Calu3 (cell line): ENCODE measurements at regions not wholly inside any gene's neighbourhood (a gene's known extent, or its start where the extent isn't known, plus 50 kb on each side); places are given as distances from the start of the nearest gene placed in this dataset.

ENCODE experiments used
- BruUV-seq: library from RNA; stranded (reverse); fragments of 400-500 nt; replicated peaks from 2 replicates; lab custom pipeline; 2021; lab: Mats Ljungman, UMichigan
- CTCF ChIA-PET: fragments of 300-600 bp; sonication (Branson Sonifier 250); formaldehyde crosslinking; loops from one replicate; lab custom pipeline; 2022; ENCODE audit warnings: antibody characterized with exemption; lab: Charles Lee
- DNase-seq: peaks from one replicate; pipeline ENCODE4 v3.0.0; 2022
- H3K27ac Mint-ChIP-seq: one replicate; pipeline ENCODE4 v1.8.0; 2022; ENCODE audit warnings: mixed read lengths; ENCODE audit not compliant: unreplicated experiment
- H3K27me3 Mint-ChIP-seq: one replicate; pipeline ENCODE4 v1.8.0; 2022; ENCODE audit warnings: mixed read lengths; ENCODE audit not compliant: unreplicated experiment
- H3K36me3 Mint-ChIP-seq: one replicate; pipeline ENCODE4 v1.8.0; 2022; ENCODE audit warnings: mild to moderate bottlenecking, moderate library complexity, mixed read lengths; ENCODE audit not compliant: insufficient read depth, unreplicated experiment
- H3K4me1 Mint-ChIP-seq: one replicate; pipeline ENCODE4 v1.8.0; 2022; ENCODE audit warnings: mild to moderate bottlenecking, low read depth, mixed read lengths; ENCODE audit not compliant: unreplicated experiment
- H3K4me3 Mint-ChIP-seq: one replicate; pipeline ENCODE4 v1.8.0; 2022; ENCODE audit warnings: mild to moderate bottlenecking, low read depth, moderate library complexity, mixed read lengths; ENCODE audit not compliant: unreplicated experiment
- H3K9me3 Mint-ChIP-seq: one replicate; pipeline ENCODE4 v1.8.0; 2022; ENCODE audit warnings: low read depth, mixed read lengths; ENCODE audit not compliant: unreplicated experiment
- intact Hi-C: fragments of 100-400 bp; cut with micrococcal nuclease; formaldehyde crosslinking; loops from one replicate; pipeline ENCODE4 v1.10.0; 2022; ENCODE audit not compliant: unreplicated experiment
- TF ChIP-seq, protein P1 (sequence below): fragments of 200-600 bp; IDR thresholded peaks from one replicate; pipeline ENCODE4 v1.8.0; 2022; ENCODE audit warnings: antibody characterized with exemption; ENCODE audit not compliant: unreplicated experiment

DNA sequence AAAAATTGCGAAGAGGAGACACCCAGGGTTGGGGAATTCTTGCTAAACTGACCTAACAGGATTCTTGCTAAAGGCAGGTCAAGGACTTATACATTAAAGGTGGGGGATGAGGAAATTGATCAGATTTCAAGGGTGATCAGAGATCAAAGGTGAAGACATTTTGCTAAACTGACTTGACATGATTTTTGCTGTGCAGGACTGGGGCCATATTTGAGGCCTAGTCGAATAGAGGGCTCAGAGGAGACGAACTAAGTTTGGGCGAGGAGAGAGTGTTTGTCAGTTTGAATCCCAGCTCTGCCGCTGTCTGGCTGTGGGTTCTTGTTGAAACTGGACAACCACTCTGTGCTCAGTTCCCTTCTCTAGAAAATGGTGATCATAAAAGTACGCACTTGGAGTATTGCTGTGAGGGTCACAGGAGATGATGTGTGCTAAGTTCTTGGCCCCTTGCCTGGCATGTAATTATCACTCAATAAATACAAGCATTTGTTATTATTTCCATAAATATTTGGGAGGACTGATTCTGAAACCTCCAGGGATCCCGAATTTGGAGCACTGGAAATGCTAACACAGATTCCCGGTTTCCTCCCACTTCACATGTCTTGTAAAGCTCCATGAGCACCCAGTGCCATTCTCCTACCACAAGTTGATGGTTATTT lies 364.8 kb upstream of the PROK2 start:
- H3K36me3 Mint-ChIP-seq: peaks cover 5% of the 10 kb centered on the region
- intact Hi-C loops: no loop called here
- BruUV-seq: no TSS peak
- TF ChIP-seq, protein P1, sequence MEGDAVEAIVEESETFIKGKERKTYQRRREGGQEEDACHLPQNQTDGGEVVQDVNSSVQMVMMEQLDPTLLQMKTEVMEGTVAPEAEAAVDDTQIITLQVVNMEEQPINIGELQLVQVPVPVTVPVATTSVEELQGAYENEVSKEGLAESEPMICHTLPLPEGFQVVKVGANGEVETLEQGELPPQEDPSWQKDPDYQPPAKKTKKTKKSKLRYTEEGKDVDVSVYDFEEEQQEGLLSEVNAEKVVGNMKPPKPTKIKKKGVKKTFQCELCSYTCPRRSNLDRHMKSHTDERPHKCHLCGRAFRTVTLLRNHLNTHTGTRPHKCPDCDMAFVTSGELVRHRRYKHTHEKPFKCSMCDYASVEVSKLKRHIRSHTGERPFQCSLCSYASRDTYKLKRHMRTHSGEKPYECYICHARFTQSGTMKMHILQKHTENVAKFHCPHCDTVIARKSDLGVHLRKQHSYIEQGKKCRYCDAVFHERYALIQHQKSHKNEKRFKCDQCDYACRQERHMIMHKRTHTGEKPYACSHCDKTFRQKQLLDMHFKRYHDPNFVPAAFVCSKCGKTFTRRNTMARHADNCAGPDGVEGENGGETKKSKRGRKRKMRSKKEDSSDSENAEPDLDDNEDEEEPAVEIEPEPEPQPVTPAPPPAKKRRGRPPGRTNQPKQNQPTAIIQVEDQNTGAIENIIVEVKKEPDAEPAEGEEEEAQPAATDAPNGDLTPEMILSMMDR: no peak
- no peaks in the 10 kb centered on the region for H3K9me3 Mint-ChIP-seq
- CTCF ChIA-PET: interaction anchor here (1.5 kb wide), 1 partner anchor 11 kb away, joined by 3 read pairs; no protein-coding TSS in a partner anchor
- H3K4me1 Mint-ChIP-seq: peaks cover 8% of the 10 kb centered on the region
- H3K27me3 Mint-ChIP-seq: no peaks in the 10 kb centered on the region
- no peak overlapping the region for H3K27ac Mint-ChIP-seq
- no peak overlapping the region for H3K4me3 Mint-ChIP-seq
- DNase-seq: no peak

DNA sequence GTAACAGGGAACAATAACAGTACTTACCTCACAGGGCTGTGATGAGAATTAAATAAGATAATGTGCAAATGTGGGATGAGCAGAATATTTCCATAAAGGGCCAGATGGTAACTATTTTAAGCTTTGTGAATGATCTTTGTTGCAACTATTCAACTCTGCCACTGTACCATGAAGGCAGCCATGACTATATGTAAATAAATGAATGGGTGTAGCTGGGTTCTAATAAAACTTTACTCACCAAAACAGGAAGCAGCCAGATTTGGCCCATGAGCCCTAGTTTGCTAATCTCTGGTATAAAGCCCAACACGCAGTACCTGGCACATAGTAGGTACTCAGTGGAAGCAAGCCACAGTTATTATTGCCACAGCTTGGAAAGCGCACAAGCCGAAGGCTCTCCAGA lies 362.7 kb upstream of the PROK2 start:
- peaks cover 7% of the 10 kb centered on the region for H3K27me3 Mint-ChIP-seq
- DNase-seq: no peak
- BruUV-seq: no TSS peak
- intact Hi-C loops: no loop called here
- no peaks in the 10 kb centered on the region for H3K9me3 Mint-ChIP-seq
- peaks cover 5% of the 10 kb centered on the region for H3K36me3 Mint-ChIP-seq
- peaks cover 2% of the 10 kb centered on the region for H3K4me1 Mint-ChIP-seq
- TF ChIP-seq, protein P1: no peak
- no peak overlapping the region for H3K4me3 Mint-ChIP-seq
- CTCF ChIA-PET: interaction anchor here (0.6 kb wide), 1 partner anchor 38 kb away, joined by 3 read pairs; no protein-coding TSS in a partner anchor
- no peak overlapping the region for H3K27ac Mint-ChIP-seq

DNA sequence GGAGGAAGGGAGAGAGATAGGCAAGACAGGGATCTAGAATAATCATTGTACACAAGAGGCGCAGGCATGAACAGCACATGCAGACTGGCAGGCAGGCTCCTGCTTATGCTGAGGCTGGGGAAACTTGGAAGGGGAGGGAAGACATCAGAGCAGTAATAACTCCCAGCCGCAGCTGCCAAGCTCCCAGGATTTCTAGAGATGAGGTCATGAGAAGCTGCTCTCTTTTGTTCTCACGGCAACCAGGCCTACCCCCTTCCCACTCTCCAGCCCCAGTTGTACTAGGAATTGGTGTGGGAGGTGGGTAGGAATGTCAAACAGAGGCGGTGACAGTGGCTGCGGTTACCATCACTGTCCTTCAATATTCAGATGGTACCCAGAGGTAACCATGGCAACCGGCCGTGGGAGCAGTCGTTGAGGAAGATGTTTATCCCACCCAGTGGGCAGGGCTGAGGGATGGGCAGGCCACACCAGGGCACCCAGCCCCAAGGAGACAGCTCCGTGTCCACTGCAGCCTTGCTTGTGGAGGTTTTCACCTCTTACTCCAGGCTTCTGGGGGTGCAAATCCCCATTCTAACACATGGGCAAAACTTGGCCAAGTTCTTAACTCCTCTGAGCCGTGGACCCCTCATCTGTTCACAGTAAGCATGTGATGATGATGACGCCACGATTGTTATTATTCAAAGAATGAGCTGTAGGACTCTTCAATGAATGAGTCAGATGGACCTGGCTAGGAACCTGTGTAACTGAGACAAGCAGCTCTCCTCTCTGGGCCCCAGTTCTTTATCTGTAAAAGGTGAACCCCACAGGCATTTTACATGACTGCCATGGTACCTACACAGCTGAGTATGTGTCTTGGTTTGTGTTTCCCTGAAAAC lies 360.8 kb upstream of the PROK2 start:
- DNase-seq: no peak
- peaks cover 5% of the 10 kb centered on the region for H3K36me3 Mint-ChIP-seq
- no TSS peak for BruUV-seq
- CTCF ChIA-PET: no interaction called here
- intact Hi-C loops: no loop called here
- H3K9me3 Mint-ChIP-seq: no peaks in the 10 kb centered on the region
- no peaks in the 10 kb centered on the region for H3K4me1 Mint-ChIP-seq
- no peak overlapping the region for H3K4me3 Mint-ChIP-seq
- peaks cover 26% of the 10 kb centered on the region for H3K27me3 Mint-ChIP-seq
- no peak overlapping the region for H3K27ac Mint-ChIP-seq
- TF ChIP-seq, protein P1: no peak

DNA sequence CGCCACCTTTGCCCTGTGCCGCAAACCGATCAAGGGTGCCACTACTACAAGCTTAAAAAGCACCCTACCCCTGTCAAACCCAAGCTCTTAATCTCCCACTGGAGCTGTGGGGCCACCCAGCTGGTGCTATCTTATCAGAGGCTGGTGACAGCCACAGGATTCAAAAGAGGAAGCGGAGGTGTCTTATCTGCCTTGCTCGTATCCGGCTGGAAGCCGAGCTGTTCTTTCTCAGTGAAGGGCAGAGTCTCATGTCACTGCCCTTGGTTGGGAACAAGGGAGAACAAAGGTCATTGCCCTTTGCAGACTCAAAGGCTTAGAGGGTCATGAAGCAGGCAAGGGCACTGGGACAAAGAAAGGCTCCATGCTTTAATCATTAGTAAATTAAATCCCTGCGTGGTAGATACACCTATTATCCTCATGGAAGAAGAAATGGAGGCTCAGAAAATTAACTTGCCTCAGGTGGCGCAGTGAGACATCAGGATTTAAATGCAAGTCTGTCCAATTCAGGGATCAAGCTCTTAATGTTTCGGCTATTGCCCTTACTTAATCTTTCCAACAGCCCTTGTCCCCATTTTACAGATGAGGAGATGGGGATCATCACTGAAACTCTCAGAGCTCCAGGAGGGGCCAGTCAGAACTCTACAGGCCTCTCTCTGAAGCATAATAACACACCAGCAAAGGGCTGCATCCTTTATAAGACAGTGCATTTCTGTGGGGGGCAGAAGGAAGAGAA lies 360.0 kb upstream of the PROK2 start:
- Mint-ChIP-seq H3K4me1 (no peaks in the 10 kb centered on the region), H3K27ac (no peak overlapping the region), H3K27me3 (peaks cover 34% of the 10 kb centered on the region), H3K36me3 (peaks cover 5% of the 10 kb centered on the region), H3K4me3 (no peak overlapping the region), H3K9me3 (no peaks in the 10 kb centered on the region)
- TF ChIP-seq, protein P1: no peak
- CTCF ChIA-PET: no interaction called here
- BruUV-seq: no TSS peak
- DNase-seq: no peak
- intact Hi-C loops: no loop called here
